K562 (cell line): ENCODE measurements at regions not wholly inside any gene's neighbourhood (a gene's known extent, or its start where the extent isn't known, plus 50 kb on each side); places are given as distances from the start of the nearest gene placed in this dataset.

Source experiments
- E2F3 ChIP-seq: fragments of 250-450 bp; sonication (Bioruptor Pico); IDR thresholded peaks from 2 replicates; pipeline ENCODE4 v1.4.0; 2020; ENCODE audit warnings: mild to moderate bottlenecking
- HDAC1 ChIP-seq, 2 experiments: fragments of 450-650 bp; IDR thresholded peaks; 2 replicates each; pipeline ENCODE4 v1.6.1; 2016 to 2017; ENCODE audit warnings: inconsistent platforms in 1 of 2, mild to moderate bottlenecking in 1 of 2, moderate library complexity in 1 of 2
- HNRNPUL1 ChIP-seq: fragments of 200-400 bp; formaldehyde crosslinking; IDR thresholded peaks from 2 replicates; pipeline ENCODE4 v1.6.1; 2017; ENCODE audit warnings: low read length
- PPARD ChIP-seq: fragments of 250-450 bp; sonication (Bioruptor Pico); IDR thresholded peaks from 2 replicates; pipeline ENCODE4 v1.8.0; 2022; ENCODE audit warnings: inconsistent platforms, mild to moderate bottlenecking, moderate library complexity
- SREBF1 ChIP-seq: fragments of 150-350 bp; IDR thresholded peaks from 2 replicates; pipeline ENCODE4 v1.6.1; 2014; ENCODE audit warnings: antibody characterized with exemption, low read depth, low read length, borderline replicate concordance
- TF ChIP-seq, protein P1 (sequence below): sonication (generic); formaldehyde crosslinking; IDR thresholded peaks from 2 replicates; pipeline ENCODE4 v1.8.0; 2023; ENCODE audit warnings: missing genetic modification reagents, mild to moderate bottlenecking, borderline replicate concordance
- TF ChIP-seq, protein P2 (sequence below): sonication (generic); formaldehyde crosslinking; IDR thresholded peaks from 2 replicates; pipeline ENCODE4 v1.4.0; 2020; ENCODE audit warnings: mild to moderate bottlenecking, missing genetic modification reagents
- TF ChIP-seq, protein P3 (sequence below): fragments of 200-800 bp; sonication (Bioruptor generic); IDR thresholded peaks from 2 replicates; pipeline ENCODE4 v1.6.1; 2017; ENCODE audit warnings: missing genetic modification characterization, missing compliant biosample characterization
- TF ChIP-seq, protein P4 (sequence below): fragments of 250-450 bp; sonication (Bioruptor Pico); IDR thresholded peaks from 2 replicates; pipeline ENCODE4 v1.4.0; 2020
- TF ChIP-seq, protein P5 (sequence below): fragments of 450-650 bp; IDR thresholded peaks from 2 replicates; pipeline ENCODE4 v1.6.1; 2016; ENCODE audit warnings: mild to moderate bottlenecking

DNA sequence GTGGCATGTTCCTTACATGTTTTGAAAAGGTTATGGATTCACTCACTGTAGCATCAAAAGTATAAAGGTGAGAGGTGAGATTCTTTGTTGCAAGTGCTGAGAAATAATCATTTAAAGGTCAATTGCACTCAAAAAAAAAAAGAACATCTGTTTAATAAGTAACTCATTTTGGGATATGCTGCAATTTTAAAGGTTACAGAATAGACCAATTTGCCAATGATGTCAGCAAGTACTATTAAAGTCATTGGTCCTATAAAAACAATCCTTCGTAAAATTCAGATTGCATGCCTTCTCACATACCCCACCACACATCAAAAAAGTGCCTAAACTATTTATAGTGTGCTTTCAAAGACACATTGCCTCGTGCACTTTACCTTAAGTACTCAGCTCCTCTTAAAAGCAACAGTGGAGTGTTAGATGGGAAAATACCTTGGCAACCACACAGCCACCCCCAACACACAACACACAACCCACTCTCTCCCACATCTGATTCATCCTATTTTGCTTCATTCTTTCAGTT lies 218.2 kb upstream of the ADGRL2 start (continued):
- no peak for TF ChIP-seq PPARD
- TF ChIP-seq, protein P1, sequence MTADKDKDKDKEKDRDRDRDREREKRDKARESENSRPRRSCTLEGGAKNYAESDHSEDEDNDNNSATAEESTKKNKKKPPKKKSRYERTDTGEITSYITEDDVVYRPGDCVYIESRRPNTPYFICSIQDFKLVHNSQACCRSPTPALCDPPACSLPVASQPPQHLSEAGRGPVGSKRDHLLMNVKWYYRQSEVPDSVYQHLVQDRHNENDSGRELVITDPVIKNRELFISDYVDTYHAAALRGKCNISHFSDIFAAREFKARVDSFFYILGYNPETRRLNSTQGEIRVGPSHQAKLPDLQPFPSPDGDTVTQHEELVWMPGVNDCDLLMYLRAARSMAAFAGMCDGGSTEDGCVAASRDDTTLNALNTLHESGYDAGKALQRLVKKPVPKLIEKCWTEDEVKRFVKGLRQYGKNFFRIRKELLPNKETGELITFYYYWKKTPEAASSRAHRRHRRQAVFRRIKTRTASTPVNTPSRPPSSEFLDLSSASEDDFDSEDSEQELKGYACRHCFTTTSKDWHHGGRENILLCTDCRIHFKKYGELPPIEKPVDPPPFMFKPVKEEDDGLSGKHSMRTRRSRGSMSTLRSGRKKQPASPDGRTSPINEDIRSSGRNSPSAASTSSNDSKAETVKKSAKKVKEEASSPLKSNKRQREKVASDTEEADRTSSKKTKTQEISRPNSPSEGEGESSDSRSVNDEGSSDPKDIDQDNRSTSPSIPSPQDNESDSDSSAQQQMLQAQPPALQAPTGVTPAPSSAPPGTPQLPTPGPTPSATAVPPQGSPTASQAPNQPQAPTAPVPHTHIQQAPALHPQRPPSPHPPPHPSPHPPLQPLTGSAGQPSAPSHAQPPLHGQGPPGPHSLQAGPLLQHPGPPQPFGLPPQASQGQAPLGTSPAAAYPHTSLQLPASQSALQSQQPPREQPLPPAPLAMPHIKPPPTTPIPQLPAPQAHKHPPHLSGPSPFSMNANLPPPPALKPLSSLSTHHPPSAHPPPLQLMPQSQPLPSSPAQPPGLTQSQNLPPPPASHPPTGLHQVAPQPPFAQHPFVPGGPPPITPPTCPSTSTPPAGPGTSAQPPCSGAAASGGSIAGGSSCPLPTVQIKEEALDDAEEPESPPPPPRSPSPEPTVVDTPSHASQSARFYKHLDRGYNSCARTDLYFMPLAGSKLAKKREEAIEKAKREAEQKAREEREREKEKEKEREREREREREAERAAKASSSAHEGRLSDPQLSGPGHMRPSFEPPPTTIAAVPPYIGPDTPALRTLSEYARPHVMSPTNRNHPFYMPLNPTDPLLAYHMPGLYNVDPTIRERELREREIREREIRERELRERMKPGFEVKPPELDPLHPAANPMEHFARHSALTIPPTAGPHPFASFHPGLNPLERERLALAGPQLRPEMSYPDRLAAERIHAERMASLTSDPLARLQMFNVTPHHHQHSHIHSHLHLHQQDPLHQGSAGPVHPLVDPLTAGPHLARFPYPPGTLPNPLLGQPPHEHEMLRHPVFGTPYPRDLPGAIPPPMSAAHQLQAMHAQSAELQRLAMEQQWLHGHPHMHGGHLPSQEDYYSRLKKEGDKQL (CRISPR knock-in tag), result no peak
- TF ChIP-seq, protein P2, sequence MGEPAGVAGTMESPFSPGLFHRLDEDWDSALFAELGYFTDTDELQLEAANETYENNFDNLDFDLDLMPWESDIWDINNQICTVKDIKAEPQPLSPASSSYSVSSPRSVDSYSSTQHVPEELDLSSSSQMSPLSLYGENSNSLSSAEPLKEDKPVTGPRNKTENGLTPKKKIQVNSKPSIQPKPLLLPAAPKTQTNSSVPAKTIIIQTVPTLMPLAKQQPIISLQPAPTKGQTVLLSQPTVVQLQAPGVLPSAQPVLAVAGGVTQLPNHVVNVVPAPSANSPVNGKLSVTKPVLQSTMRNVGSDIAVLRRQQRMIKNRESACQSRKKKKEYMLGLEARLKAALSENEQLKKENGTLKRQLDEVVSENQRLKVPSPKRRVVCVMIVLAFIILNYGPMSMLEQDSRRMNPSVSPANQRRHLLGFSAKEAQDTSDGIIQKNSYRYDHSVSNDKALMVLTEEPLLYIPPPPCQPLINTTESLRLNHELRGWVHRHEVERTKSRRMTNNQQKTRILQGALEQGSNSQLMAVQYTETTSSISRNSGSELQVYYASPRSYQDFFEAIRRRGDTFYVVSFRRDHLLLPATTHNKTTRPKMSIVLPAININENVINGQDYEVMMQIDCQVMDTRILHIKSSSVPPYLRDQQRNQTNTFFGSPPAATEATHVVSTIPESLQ (CRISPR knock-in tag), result no peak
- no peak for TF ChIP-seq HNRNPUL1
- TF ChIP-seq E2F3 (CRISPR knock-in tag), result no peak
- TF ChIP-seq, protein P3, sequence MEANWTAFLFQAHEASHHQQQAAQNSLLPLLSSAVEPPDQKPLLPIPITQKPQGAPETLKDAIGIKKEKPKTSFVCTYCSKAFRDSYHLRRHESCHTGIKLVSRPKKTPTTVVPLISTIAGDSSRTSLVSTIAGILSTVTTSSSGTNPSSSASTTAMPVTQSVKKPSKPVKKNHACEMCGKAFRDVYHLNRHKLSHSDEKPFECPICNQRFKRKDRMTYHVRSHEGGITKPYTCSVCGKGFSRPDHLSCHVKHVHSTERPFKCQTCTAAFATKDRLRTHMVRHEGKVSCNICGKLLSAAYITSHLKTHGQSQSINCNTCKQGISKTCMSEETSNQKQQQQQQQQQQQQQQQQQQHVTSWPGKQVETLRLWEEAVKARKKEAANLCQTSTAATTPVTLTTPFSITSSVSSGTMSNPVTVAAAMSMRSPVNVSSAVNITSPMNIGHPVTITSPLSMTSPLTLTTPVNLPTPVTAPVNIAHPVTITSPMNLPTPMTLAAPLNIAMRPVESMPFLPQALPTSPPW (CRISPR knock-in tag), result no peak
- no peak for TF ChIP-seq HDAC1 (IDR thresholded peaks at IDR 0.05)
- TF ChIP-seq, protein P4, sequence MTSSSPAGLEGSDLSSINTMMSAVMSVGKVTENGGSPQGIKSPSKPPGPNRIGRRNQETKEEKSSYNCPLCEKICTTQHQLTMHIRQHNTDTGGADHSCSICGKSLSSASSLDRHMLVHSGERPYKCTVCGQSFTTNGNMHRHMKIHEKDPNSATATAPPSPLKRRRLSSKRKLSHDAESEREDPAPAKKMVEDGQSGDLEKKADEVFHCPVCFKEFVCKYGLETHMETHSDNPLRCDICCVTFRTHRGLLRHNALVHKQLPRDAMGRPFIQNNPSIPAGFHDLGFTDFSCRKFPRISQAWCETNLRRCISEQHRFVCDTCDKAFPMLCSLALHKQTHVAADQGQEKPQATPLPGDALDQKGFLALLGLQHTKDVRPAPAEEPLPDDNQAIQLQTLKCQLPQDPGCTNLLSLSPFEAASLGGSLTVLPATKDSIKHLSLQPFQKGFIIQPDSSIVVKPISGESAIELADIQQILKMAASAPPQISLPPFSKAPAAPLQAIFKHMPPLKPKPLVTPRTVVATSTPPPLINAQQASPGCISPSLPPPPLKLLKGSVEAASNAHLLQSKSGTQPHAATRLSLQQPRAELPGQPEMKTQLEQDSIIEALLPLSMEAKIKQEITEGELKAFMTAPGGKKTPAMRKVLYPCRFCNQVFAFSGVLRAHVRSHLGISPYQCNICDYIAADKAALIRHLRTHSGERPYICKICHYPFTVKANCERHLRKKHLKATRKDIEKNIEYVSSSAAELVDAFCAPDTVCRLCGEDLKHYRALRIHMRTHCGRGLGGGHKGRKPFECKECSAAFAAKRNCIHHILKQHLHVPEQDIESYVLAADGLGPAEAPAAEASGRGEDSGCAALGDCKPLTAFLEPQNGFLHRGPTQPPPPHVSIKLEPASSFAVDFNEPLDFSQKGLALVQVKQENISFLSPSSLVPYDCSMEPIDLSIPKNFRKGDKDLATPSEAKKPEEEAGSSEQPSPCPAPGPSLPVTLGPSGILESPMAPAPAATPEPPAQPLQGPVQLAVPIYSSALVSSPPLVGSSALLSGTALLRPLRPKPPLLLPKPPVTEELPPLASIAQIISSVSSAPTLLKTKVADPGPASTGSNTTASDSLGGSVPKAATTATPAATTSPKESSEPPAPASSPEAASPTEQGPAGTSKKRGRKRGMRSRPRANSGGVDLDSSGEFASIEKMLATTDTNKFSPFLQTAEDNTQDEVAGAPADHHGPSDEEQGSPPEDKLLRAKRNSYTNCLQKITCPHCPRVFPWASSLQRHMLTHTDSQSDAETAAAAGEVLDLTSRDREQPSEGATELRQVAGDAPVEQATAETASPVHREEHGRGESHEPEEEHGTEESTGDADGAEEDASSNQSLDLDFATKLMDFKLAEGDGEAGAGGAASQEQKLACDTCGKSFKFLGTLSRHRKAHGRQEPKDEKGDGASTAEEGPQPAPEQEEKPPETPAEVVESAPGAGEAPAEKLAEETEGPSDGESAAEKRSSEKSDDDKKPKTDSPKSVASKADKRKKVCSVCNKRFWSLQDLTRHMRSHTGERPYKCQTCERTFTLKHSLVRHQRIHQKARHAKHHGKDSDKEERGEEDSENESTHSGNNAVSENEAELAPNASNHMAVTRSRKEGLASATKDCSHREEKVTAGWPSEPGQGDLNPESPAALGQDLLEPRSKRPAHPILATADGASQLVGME, result no peak
- no peak for TF ChIP-seq SREBF1
- TF ChIP-seq, protein P5, sequence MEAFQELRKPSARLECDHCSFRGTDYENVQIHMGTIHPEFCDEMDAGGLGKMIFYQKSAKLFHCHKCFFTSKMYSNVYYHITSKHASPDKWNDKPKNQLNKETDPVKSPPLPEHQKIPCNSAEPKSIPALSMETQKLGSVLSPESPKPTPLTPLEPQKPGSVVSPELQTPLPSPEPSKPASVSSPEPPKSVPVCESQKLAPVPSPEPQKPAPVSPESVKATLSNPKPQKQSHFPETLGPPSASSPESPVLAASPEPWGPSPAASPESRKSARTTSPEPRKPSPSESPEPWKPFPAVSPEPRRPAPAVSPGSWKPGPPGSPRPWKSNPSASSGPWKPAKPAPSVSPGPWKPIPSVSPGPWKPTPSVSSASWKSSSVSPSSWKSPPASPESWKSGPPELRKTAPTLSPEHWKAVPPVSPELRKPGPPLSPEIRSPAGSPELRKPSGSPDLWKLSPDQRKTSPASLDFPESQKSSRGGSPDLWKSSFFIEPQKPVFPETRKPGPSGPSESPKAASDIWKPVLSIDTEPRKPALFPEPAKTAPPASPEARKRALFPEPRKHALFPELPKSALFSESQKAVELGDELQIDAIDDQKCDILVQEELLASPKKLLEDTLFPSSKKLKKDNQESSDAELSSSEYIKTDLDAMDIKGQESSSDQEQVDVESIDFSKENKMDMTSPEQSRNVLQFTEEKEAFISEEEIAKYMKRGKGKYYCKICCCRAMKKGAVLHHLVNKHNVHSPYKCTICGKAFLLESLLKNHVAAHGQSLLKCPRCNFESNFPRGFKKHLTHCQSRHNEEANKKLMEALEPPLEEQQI, result no peak
